Adrenal gland (tissue), 9 donors: ENCODE measurements at regions not wholly inside any gene's neighbourhood (a gene's known extent, or its start where the extent isn't known, plus 50 kb on each side); places are given as distances from the start of the nearest gene placed in this dataset.
"Not testable (repeated sequence)": the region's sequence is repeated elsewhere in the genome, so short reads cannot be mapped to it uniquely, and the experiment has no call there.

Source experiments
- DNase-seq, 7 donors: peaks; one replicate each; pipeline ENCODE4 v3.0.0-alpha.2; 2019 to 2020
- H3K27ac ChIP-seq, 5 donors: fragments of 200-600 bp; sonication (generic) in 4 of 5; 1 replicate in 3 of 5; 2 replicates in 2 of 5; pipeline versions ENCODE4 v1.5.1 to v1.8.0; 2016 to 2020; ENCODE audit warnings: mild to moderate bottlenecking in 1 of 5
- H3K27me3 ChIP-seq: fragments of 200-600 bp; 2 replicates; pipeline ENCODE4 v1.8.0; 2021
- H3K36me3 ChIP-seq, 2 donors: fragments of 200-600 bp; replicated peaks in 1 of 2; 1 replicate in 1 of 2; 2 replicates in 1 of 2; pipeline versions ENCODE4 v1.5.1 to v1.8.0; 2018 to 2022
- H3K4me1 ChIP-seq, 2 donors: fragments of 200-600 bp; replicated peaks in 1 of 2; 1 replicate in 1 of 2; 2 replicates in 1 of 2; pipeline versions ENCODE4 v1.5.1 to v1.8.0; 2018 to 2021
- H3K4me3 ChIP-seq, 4 donors: fragments of 200-600 bp; sonication (generic) in 3 of 4; one replicate each; pipeline ENCODE4 v1.5.1; 2016 to 2018
- H3K9me3 ChIP-seq, 3 donors: fragments of 200-600 bp; sonication (generic) in 1 of 3; replicated peaks in 1 of 3; 1 replicate in 2 of 3; 2 replicates in 1 of 3; pipeline versions ENCODE4 v1.5.1 to v1.8.0; 2016 to 2021
- CTCF ChIP-seq, 6 experiments: fragments of 450-650 bp in 4 of 6; fragments of 200-600 bp in 2 of 6; sonication (generic) in 1 of 6; IDR thresholded peaks; 1 replicate in 5 of 6; 2 replicates in 1 of 6; pipeline versions ENCODE4 v1.5.1 to v1.8.0; 2016 to 2021; ENCODE audit warnings: antibody characterized with exemption in 6 of 6, mild to moderate bottlenecking in 2 of 6, moderate library complexity in 1 of 6
- POLR2A ChIP-seq, 2 donors: fragments of 450-650 bp; IDR thresholded peaks; one replicate each; pipeline ENCODE4 v1.6.1; 2017; ENCODE audit warnings: antibody characterized with exemption in 2 of 2, mild to moderate bottlenecking in 2 of 2, moderate library complexity in 1 of 2
- WGBS, 4 donors: extraction: QIAGEN DNeasy Blood & Tissue Kit in 2 of 4; methylation state at CpG; one replicate each; pipeline versions ENCODE4 v1.1.5 to v1.1.7; 2013 to 2017; 5-methylcytosine and 5-hydroxymethylcytosine counted together
- intact Hi-C, 2 donors: fragments of 100-400 bp; cut with DNase I; formaldehyde crosslinking; loops; one replicate each; pipeline versions ENCODE4 v1.14.1 to v1.15.0; 2022 to 2023
- donor health status: healthy with polysubstance abuse.
- donor health status: Bipolar disorder and iron deficiency.
- donor health status: DM: yes; HTN: yes; CAD: no.
- donor health status: DM: no; HTN: no; CAD: no.
- donor health status: DM: no; HTN: no; CAD: no.

DNA sequence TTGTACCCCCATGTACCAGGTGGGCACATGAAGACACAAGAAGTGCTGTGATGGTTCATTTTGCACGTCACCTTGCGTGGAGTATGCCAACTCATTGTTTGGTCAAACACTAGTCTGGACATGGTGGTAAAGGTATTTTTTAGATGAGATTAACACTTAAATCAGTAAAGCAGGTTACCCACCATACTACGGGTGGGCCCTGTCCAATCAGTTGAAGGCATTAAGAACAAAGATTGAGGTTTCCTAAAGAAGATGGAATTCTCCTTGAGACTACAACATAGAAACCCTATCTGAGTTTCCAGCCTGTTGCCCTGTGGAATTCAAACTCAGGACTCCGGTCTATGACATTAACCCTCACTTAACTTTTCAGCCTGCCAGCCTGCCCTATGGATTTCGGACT is 118.4 kb downstream of the RPLP1 start:
- no peak for DNase-seq
- Histone ChIP-seq H3K4me3 (no peak overlapping the region), H3K4me1 (no peaks in the 10 kb centered on the region), H3K27ac (no peak overlapping the region), H3K27me3 (no peaks in the 10 kb centered on the region), H3K36me3 (no peaks in the 10 kb centered on the region), H3K9me3 (no peaks in the 10 kb centered on the region)
- WGBS, 4 donors, result 94 to 97% (median 95%) methylated on average over 5 of the region's 5 CpGs
- intact Hi-C loops, result loop anchor here in 1 of 2 donors (10.0 kb wide), 1 partner anchor 914 kb away; no protein-coding TSS in a partner anchor
- TF ChIP-seq POLR2A (IDR thresholded peaks at IDR 0.05), result no peak
- TF ChIP-seq CTCF (IDR thresholded peaks at IDR 0.05), result no peak

DNA sequence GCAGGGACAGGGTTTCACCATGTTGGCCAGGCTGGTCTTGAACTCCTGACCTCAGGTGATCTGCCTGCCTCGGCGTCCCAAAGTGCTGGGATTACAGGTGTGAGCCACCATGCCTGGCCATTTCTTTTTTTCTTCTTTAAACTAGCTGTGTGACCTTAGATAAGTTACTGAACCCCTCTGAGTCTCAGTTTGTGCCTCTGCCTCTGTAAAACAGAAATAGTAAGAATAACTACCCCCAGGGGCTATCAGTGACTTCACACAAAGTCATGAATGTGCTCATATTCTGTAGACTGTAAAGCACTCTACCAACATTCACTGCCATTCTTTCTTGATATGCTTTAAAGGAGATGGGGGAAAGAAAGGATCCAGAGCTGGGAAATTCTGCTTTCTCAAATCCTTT is 120.7 kb downstream of the RPLP1 start:
- not testable (repeated sequence) for H3K4me1 ChIP-seq, H3K4me3 ChIP-seq, H3K36me3 ChIP-seq, H3K27ac ChIP-seq, H3K27me3 ChIP-seq, DNase-seq, H3K9me3 ChIP-seq
- intact Hi-C loops, result loop anchor here in 1 of 2 donors (10.0 kb wide), 1 partner anchor 912 kb away; no protein-coding TSS in a partner anchor
- 56 to 84% (median 78%) methylated on average over 2 of the region's 2 CpGs for WGBS, 4 donors

- no peak overlapping the region for H3K27ac ChIP-seq
- DNase-seq, result peak in 1 of 7 donors; percentile 32
- intact Hi-C loops, result loop anchor here in 1 of 2 donors (10.0 kb wide), 1 partner anchor 911 kb away; no protein-coding TSS in a partner anchor
- no peaks in the 10 kb centered on the region for H3K36me3 ChIP-seq
- no peaks in the 10 kb centered on the region for H3K27me3 ChIP-seq
- peaks cover 0 to under 1% of the 10 kb centered on the region in 2 donors for H3K4me1 ChIP-seq
- WGBS, 4 donors, result 59 to 74% (median 62%) methylated on average over 13 of the region's 13 CpGs
- no peak overlapping the region for H3K4me3 ChIP-seq
- no peaks in the 10 kb centered on the region for H3K9me3 ChIP-seq
- TF ChIP-seq CTCF (IDR thresholded peaks at IDR 0.05) (no peak), POLR2A (IDR thresholded peaks at IDR 0.05) (no peak)
Measured at GRCh38 chr15:69573815-69574475, 121.3 kb downstream of the RPLP1 start.

GRCh38 chr15:69574506-69574905 is 121.9 kb downstream of the RPLP1 start:
- DNase-seq, result no peak
- H3K4me3 ChIP-seq, result no peak overlapping the region
- intact Hi-C loops, result loop anchor here in 1 of 2 donors (10.0 kb wide), 1 partner anchor 910 kb away; no protein-coding TSS in a partner anchor
- no peaks in the 10 kb centered on the region for H3K36me3 ChIP-seq
- H3K27ac ChIP-seq, result no peak overlapping the region
- 76 to 92% (median 80%) methylated on average over 5 of the region's 5 CpGs for WGBS, 4 donors
- peaks cover 0 to 6% of the 10 kb centered on the region in 2 donors for H3K4me1 ChIP-seq
- no peaks in the 10 kb centered on the region for H3K9me3 ChIP-seq
- no peaks in the 10 kb centered on the region for H3K27me3 ChIP-seq
- TF ChIP-seq CTCF (IDR thresholded peaks at IDR 0.05) (no peak), POLR2A (IDR thresholded peaks at IDR 0.05) (no peak)

DNA sequence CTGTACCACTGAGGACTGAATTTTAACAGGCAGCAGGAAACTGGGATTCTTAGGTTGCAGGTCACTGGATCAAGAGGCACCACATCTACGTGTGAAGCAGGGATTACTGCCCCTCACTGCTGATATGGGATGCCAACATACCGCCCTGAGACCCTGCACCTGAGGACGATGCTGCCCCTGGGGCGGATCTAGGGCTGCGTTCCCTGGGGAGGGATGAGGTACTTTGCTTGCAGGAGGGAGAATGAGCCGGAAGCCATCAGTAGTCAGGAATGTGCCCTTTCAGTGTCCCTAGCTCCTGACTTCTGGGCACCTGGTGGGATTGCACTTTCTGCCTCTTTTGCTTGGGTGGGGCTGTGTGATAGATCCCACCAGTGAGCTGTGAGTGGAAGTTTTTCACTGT is 122.8 kb downstream of the RPLP1 start:
- TF ChIP-seq POLR2A (IDR thresholded peaks at IDR 0.05), result no peak
- TF ChIP-seq CTCF (IDR thresholded peaks at IDR 0.05), result no peak
- Histone ChIP-seq H3K27ac (no peak overlapping the region), H3K4me3 (no peak overlapping the region), H3K36me3 (no peaks in the 10 kb centered on the region), H3K4me1 (peaks cover 0 to 6% of the 10 kb centered on the region in 2 donors), H3K27me3 (no peaks in the 10 kb centered on the region), H3K9me3 (no peaks in the 10 kb centered on the region)
- 80 to 88% (median 86%) methylated on average over 4 to 6 of the region's 6 CpGs for WGBS, 4 donors
- intact Hi-C loops, result loop anchor here in 1 of 2 donors (10.0 kb wide), 1 partner anchor 909 kb away; no protein-coding TSS in a partner anchor
- no peak for DNase-seq
